OCI-LY1 (cell line): ENCODE measurements at regions not wholly inside any gene's neighbourhood (a gene's known extent, or its start where the extent isn't known, plus 50 kb on each side); places are given as distances from the start of the nearest gene placed in this dataset.

Experiments used
- H2AFZ ChIP-seq: fragments of 200-600 bp; sonication (generic), shearing (Covaris generic); 2 replicates; pipeline ENCODE4 v1.6.0; 2014; ENCODE audit warnings: antibody characterized with exemption, mild to moderate bottlenecking, low read length
- H3F3A ChIP-seq: fragments of 200-600 bp; sonication (generic), shearing (Covaris generic); 2 replicates; pipeline ENCODE4 v1.6.0; 2014; ENCODE audit warnings: mild to moderate bottlenecking, antibody characterized with exemption, low read length, moderate library complexity; ENCODE audit not compliant: insufficient read depth
- H3K27ac ChIP-seq: fragments of 200-600 bp; sonication (generic); 2 replicates; pipeline ENCODE4 v1.5.1; 2014; ENCODE audit warnings: low read length, mixed run types, mild to moderate bottlenecking, low read depth; ENCODE audit not compliant: poor library complexity, severe bottlenecking
- H3K27me3 ChIP-seq: fragments of 200-600 bp; sonication (generic); 2 replicates; pipeline ENCODE4 v1.6.0; 2014; ENCODE audit warnings: antibody characterized with exemption, mild to moderate bottlenecking, low read length, moderate library complexity; ENCODE audit not compliant: insufficient read depth
- H3K36me3 ChIP-seq: fragments of 200-600 bp; sonication (generic); 2 replicates; pipeline ENCODE4 v1.6.1; 2014; ENCODE audit warnings: mild to moderate bottlenecking, antibody characterized with exemption, low read length, moderate library complexity, mixed read lengths; ENCODE audit not compliant: insufficient read depth
- H3K4me1 ChIP-seq: fragments of 200-600 bp; sonication (generic); 2 replicates; pipeline ENCODE4 v1.5.1; 2014; ENCODE audit warnings: mild to moderate bottlenecking, low read length, moderate library complexity; ENCODE audit not compliant: insufficient read depth, severe bottlenecking
- H3K4me2 ChIP-seq: fragments of 200-600 bp; sonication (generic), shearing (Covaris generic); 2 replicates; pipeline ENCODE4 v1.6.1; 2014; ENCODE audit warnings: low read length
- H3K4me3 ChIP-seq: fragments of 200-600 bp; sonication (generic); 2 replicates; pipeline ENCODE4 v1.5.1; 2014; ENCODE audit warnings: low read length, low read depth, mild to moderate bottlenecking, mixed read lengths; ENCODE audit not compliant: poor library complexity, severe bottlenecking
- H3K79me2 ChIP-seq: fragments of 200-600 bp; shearing (Covaris generic); 2 replicates; pipeline ENCODE4 v1.6.1; 2016; ENCODE audit warnings: mixed run types, low read length, mixed read lengths; ENCODE audit not compliant: insufficient read depth
- H3K9ac ChIP-seq: fragments of 200-600 bp; sonication (generic), shearing (Covaris generic); 2 replicates; pipeline ENCODE4 v1.6.1; 2014; ENCODE audit warnings: mild to moderate bottlenecking, low read length, mixed read lengths
- H3K9me2 ChIP-seq: fragments of 200-600 bp; sonication (generic), shearing (Covaris generic); 2 replicates; pipeline ENCODE4 v1.6.1; 2014; ENCODE audit warnings: low read depth, mild to moderate bottlenecking, low read length, mixed read lengths
- H3K9me3 ChIP-seq: fragments of 200-600 bp; shearing (Covaris generic); 2 replicates; pipeline ENCODE4 v1.6.1; 2014; ENCODE audit warnings: low read length, mixed read lengths
- H4K20me1 ChIP-seq: fragments of 200-600 bp; sonication (generic), shearing (Covaris generic); 2 replicates; pipeline ENCODE4 v1.6.0; 2016; ENCODE audit warnings: mild to moderate bottlenecking, low read length; ENCODE audit not compliant: insufficient read depth
- CTCF ChIP-seq: fragments of 200-600 bp; sonication (generic), shearing (Covaris generic); IDR thresholded peaks from 2 replicates; pipeline ENCODE4 v1.5.1; 2017; ENCODE audit warnings: mild to moderate bottlenecking, antibody characterized with exemption, low read length, moderate library complexity, mixed read lengths
- EZH2 ChIP-seq: fragments of 200-600 bp; sonication (generic), shearing (Covaris generic); IDR thresholded peaks from 2 replicates; pipeline ENCODE4 v1.8.0; 2017; ENCODE audit warnings: borderline replicate concordance, mixed run types, mild to moderate bottlenecking, antibody characterized with exemption, low read length, moderate library complexity, mixed read lengths

- no peak overlapping the region for H2AFZ ChIP-seq
- H3K4me3 ChIP-seq, result no peak overlapping the region
- H3K4me1 ChIP-seq, result peaks cover 26% of the 10 kb centered on the region
- H3K9ac ChIP-seq, result no peak overlapping the region
- H3K27ac ChIP-seq, result no peak overlapping the region
- H3K9me3 ChIP-seq, result no peaks in the 10 kb centered on the region
- H3K9me2 ChIP-seq, result no peaks in the 10 kb centered on the region
- H4K20me1 ChIP-seq, result no peaks in the 10 kb centered on the region
- H3K27me3 ChIP-seq, result no peaks in the 10 kb centered on the region
- H3K4me2 ChIP-seq, result no peak overlapping the region
- TF ChIP-seq EZH2, result no peak
- no peak for TF ChIP-seq CTCF
- H3F3A ChIP-seq, result no peaks in the 10 kb centered on the region
- H3K36me3 ChIP-seq, result no peaks in the 10 kb centered on the region
- H3K79me2 ChIP-seq, result no peaks in the 10 kb centered on the region
Measured at GRCh38 chr6:14641423-14642135, 524.0 kb downstream of the CD83 start.

DNA sequence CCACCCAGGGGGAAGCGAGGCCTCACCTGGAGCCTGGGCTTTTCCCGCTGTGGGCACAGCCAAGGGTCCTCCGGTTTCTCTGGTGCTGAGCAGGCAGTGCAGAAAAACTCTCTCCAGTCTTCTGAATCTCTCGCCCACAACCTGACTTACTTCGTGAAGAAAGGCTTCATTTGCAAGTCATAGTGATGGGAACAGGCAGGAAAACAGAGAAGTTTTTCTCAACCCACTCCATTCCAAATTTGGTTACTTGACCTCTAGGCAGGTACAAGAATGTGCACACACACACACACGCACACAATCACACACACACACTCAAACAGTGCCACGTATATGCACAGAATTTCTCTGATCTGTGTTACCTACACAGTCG is 524.5 kb downstream of the CD83 start:
- H3K79me2 ChIP-seq, result no peaks in the 10 kb centered on the region
- H3K9me2 ChIP-seq, result no peaks in the 10 kb centered on the region
- H3F3A ChIP-seq, result no peaks in the 10 kb centered on the region
- H3K27ac ChIP-seq, result no peak overlapping the region
- H2AFZ ChIP-seq, result no peak overlapping the region
- H3K27me3 ChIP-seq, result no peaks in the 10 kb centered on the region
- H3K9ac ChIP-seq, result no peak overlapping the region
- H3K4me2 ChIP-seq, result no peak overlapping the region
- TF ChIP-seq EZH2 (no peak), CTCF (no peak)
- no peaks in the 10 kb centered on the region for H4K20me1 ChIP-seq
- no peaks in the 10 kb centered on the region for H3K36me3 ChIP-seq
- H3K4me3 ChIP-seq, result no peak overlapping the region
- H3K9me3 ChIP-seq, result no peaks in the 10 kb centered on the region
- peaks cover 24% of the 10 kb centered on the region for H3K4me1 ChIP-seq

GRCh38 chr6:14642842-14643241 is 525.3 kb downstream of the CD83 start:
- no peak overlapping the region for H2AFZ ChIP-seq
- H3K27me3 ChIP-seq, result no peaks in the 10 kb centered on the region
- TF ChIP-seq EZH2 (no peak), CTCF (no peak)
- no peaks in the 10 kb centered on the region for H3K79me2 ChIP-seq
- H3K4me1 ChIP-seq, result peaks cover 24% of the 10 kb centered on the region
- no peaks in the 10 kb centered on the region for H4K20me1 ChIP-seq
- H3K36me3 ChIP-seq, result no peaks in the 10 kb centered on the region
- no peaks in the 10 kb centered on the region for H3K9me2 ChIP-seq
- H3K9ac ChIP-seq, result no peak overlapping the region
- no peaks in the 10 kb centered on the region for H3K9me3 ChIP-seq
- H3K27ac ChIP-seq, result no peak overlapping the region
- no peak overlapping the region for H3K4me3 ChIP-seq
- H3K4me2 ChIP-seq, result no peak overlapping the region
- no peaks in the 10 kb centered on the region for H3F3A ChIP-seq
